HEK293 (cell line): ENCODE measurements at regions not wholly inside any gene's neighbourhood (a gene's known extent, or its start where the extent isn't known, plus 50 kb on each side); places are given as distances from the start of the nearest gene placed in this dataset.

ENCODE experiments used
- KLF1 ChIP-seq: fragments of 450-650 bp; formaldehyde crosslinking; IDR thresholded peaks from 2 replicates; pipeline ENCODE4 v1.5.1; 2016; ENCODE audit warnings: missing biosample characterization, missing genetic modification characterization
- REST ChIP-seq: fragments of 450-650 bp; formaldehyde crosslinking; IDR thresholded peaks from 2 replicates; pipeline ENCODE4 v1.5.1; 2016; ENCODE audit warnings: missing biosample characterization, missing genetic modification characterization
- YY1 ChIP-seq: fragments of 450-650 bp; formaldehyde crosslinking; IDR thresholded peaks from 2 replicates; pipeline ENCODE4 v1.5.1; 2018; ENCODE audit warnings: missing biosample characterization, missing genetic modification characterization
- ZNF175 ChIP-seq: fragments of 450-650 bp; formaldehyde crosslinking; IDR thresholded peaks from 2 replicates; pipeline ENCODE4 v1.5.1; 2016; ENCODE audit warnings: missing biosample characterization, missing genetic modification characterization
- ZNF274 ChIP-seq, 2 experiments: fragments of 200-500 bp in 1 of 2; fragments of 450-650 bp in 1 of 2; sonication (Bioruptor generic) in 1 of 2; formaldehyde crosslinking in 1 of 2; IDR thresholded peaks; 2 replicates each; pipeline versions ENCODE4 v1.5.1 to v1.6.1; 2014 to 2016; ENCODE audit warnings: borderline replicate concordance in 1 of 2, inconsistent platforms in 1 of 2, low read length in 1 of 2, missing biosample characterization in 1 of 2, missing genetic modification characterization in 1 of 2
- ZNF350 ChIP-seq: fragments of 450-650 bp; formaldehyde crosslinking; IDR thresholded peaks from 2 replicates; pipeline ENCODE4 v1.5.0; 2017; ENCODE audit warnings: missing biosample characterization, mild to moderate bottlenecking, missing genetic modification characterization
- ZNF704 ChIP-seq: fragments of 450-650 bp; formaldehyde crosslinking; IDR thresholded peaks from 2 replicates; pipeline ENCODE4 v1.5.1; 2016; ENCODE audit warnings: missing biosample characterization, missing genetic modification characterization
- TF ChIP-seq, protein P1 (sequence below): fragments of 450-650 bp; formaldehyde crosslinking; IDR thresholded peaks from 2 replicates; pipeline ENCODE4 v1.5.1; 2016; ENCODE audit warnings: missing biosample characterization, missing genetic modification characterization

- TF ChIP-seq, protein P1, sequence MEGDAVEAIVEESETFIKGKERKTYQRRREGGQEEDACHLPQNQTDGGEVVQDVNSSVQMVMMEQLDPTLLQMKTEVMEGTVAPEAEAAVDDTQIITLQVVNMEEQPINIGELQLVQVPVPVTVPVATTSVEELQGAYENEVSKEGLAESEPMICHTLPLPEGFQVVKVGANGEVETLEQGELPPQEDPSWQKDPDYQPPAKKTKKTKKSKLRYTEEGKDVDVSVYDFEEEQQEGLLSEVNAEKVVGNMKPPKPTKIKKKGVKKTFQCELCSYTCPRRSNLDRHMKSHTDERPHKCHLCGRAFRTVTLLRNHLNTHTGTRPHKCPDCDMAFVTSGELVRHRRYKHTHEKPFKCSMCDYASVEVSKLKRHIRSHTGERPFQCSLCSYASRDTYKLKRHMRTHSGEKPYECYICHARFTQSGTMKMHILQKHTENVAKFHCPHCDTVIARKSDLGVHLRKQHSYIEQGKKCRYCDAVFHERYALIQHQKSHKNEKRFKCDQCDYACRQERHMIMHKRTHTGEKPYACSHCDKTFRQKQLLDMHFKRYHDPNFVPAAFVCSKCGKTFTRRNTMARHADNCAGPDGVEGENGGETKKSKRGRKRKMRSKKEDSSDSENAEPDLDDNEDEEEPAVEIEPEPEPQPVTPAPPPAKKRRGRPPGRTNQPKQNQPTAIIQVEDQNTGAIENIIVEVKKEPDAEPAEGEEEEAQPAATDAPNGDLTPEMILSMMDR (tag by site-specific recombination) = no peak
- TF ChIP-seq ZNF704 (tag by site-specific recombination) = no peak
- no peak for TF ChIP-seq ZNF274 (IDR thresholded peaks at IDR 0.05; ENCODE audit: low read length)
- TF ChIP-seq ZNF274 (tag by site-specific recombination; IDR thresholded peaks at IDR 0.05; ENCODE audit: borderline replicate concordance) = no peak
- no peak for TF ChIP-seq YY1
- no peak for TF ChIP-seq ZNF350 (tag by site-specific recombination)
- no peak for TF ChIP-seq ZNF175 (tag by site-specific recombination)
- no peak for TF ChIP-seq REST (tag by site-specific recombination)
- no peak for TF ChIP-seq KLF1 (tag by site-specific recombination)
Observed at GRCh38 chr9:80878556-80878955, 810.8 kb downstream of the TLE1 start.
